ENCODE measurements at regions not wholly inside any gene's neighbourhood (a gene's known extent, or its start where the extent isn't known, plus 50 kb on each side); places are given as distances from the start of the nearest gene placed in this dataset.

GRCh38 chr15:81633889-81634288, 259.9 kb upstream of the TMC3 start (continued):
- TF ChIP-seq ATF2 (CRISPR knock-in tag; IDR thresholded peaks at IDR 0.05; ENCODE audit: borderline replicate concordance, low read depth), result no peak
- no peak for TF ChIP-seq CREB1 (CRISPR knock-in tag; IDR thresholded peaks at IDR 0.05)
- no peak for TF ChIP-seq ZNF512 (CRISPR knock-in tag; IDR thresholded peaks at IDR 0.05; ENCODE audit: borderline replicate concordance)
- no peak for TF ChIP-seq E2F1 (CRISPR knock-in tag; IDR thresholded peaks at IDR 0.05)
- no peak for TF ChIP-seq ELF4 (CRISPR knock-in tag; IDR thresholded peaks at IDR 0.05; ENCODE audit: low read depth)
- TF ChIP-seq FOXK1 (CRISPR knock-in tag; IDR thresholded peaks at IDR 0.05), result no peak
- no peak for TF ChIP-seq AFF4 (CRISPR knock-in tag; IDR thresholded peaks at IDR 0.05; ENCODE audit: borderline replicate concordance)
- no peak for TF ChIP-seq NFE2L1 (CRISPR knock-in tag; IDR thresholded peaks at IDR 0.05)
- no peak for TF ChIP-seq CREM (CRISPR knock-in tag; IDR thresholded peaks at IDR 0.05)
- TF ChIP-seq E2F4 (CRISPR knock-in tag; IDR thresholded peaks at IDR 0.05; ENCODE audit: borderline replicate concordance, low read depth), result no peak

GRCh38 chr15:81625896-81626295, 251.9 kb upstream of the TMC3 start:
- POLR2A ChIA-PET, result no interaction called here
- CTCF ChIA-PET, result interaction anchor here (0.5 to 1.0 kb wide), 2 partner anchors 13 to 41 kb away, joined by 4 to 5 read pairs; no protein-coding TSS in a partner anchor
- Mint-ChIP-seq H3K9me3 (peaks cover 15% of the 10 kb centered on the region), H3K27me3 (ENCODE audit: low read depth) (no peaks in the 10 kb centered on the region; the same call in 1 of the 2 replicates), H3K27ac (no peak overlapping the region), H3K4me3 (no peak overlapping the region), H3K36me3 (peaks cover 7% of the 10 kb centered on the region), H3K4me1 (peaks cover 16% of the 10 kb centered on the region)
- DNase-seq (ENCODE audit: low spot score) (no peak), ATAC-seq (no peak)
- TF ChIP-seq NFE2L1 (CRISPR knock-in tag; IDR thresholded peaks at IDR 0.05) (no peak), ZNF396 (CRISPR knock-in tag; IDR thresholded peaks at IDR 0.05; ENCODE audit: borderline replicate concordance) (no peak), OVOL2 (CRISPR knock-in tag; IDR thresholded peaks at IDR 0.05; ENCODE audit: borderline replicate concordance) (no peak), HMGXB4 (CRISPR knock-in tag; IDR thresholded peaks at IDR 0.05) (no peak), ARID4B (CRISPR knock-in tag; IDR thresholded peaks at IDR 0.05; ENCODE audit: borderline replicate concordance) (no peak), ESRRA (CRISPR knock-in tag; IDR thresholded peaks at IDR 0.05; ENCODE audit: borderline replicate concordance) (no peak), ZNF425 (CRISPR knock-in tag; conservative IDR thresholded peaks at IDR 0.05) (no peak), SMAD3 (CRISPR knock-in tag; IDR thresholded peaks at IDR 0.05; ENCODE audit: borderline replicate concordance) (no peak)
